Vagina (tissue), 2 donors: ENCODE measurements at regions not wholly inside any gene's neighbourhood (a gene's known extent, or its start where the extent isn't known, plus 50 kb on each side); places are given as distances from the start of the nearest gene placed in this dataset.

ENCODE experiments used
- DNase-seq, 2 donors: peaks; one replicate each; pipeline ENCODE4 v3.0.0-alpha.2; 2017; ENCODE audit errors: extremely low spot score in 2 of 2
- H3K27ac ChIP-seq: fragments of 200-600 bp; sonication (generic); one replicate; pipeline ENCODE4 v1.5.1; 2019
- H3K27me3 ChIP-seq: fragments of 200-600 bp; sonication (generic); one replicate; pipeline ENCODE4 v1.5.1; 2019
- H3K36me3 ChIP-seq, 2 donors: fragments of 200-600 bp; sonication (generic); one replicate each; pipeline ENCODE4 v1.5.1; 2017 to 2019
- H3K4me1 ChIP-seq: fragments of 200-600 bp; sonication (generic); one replicate; pipeline ENCODE4 v1.5.1; 2019
- H3K4me3 ChIP-seq, 2 donors: fragments of 200-600 bp; sonication (generic); 1 replicate in 1 of 2; 2 replicates in 1 of 2; pipeline ENCODE4 v1.5.1; 2016 to 2019
- H3K9me3 ChIP-seq: fragments of 200-600 bp; sonication (generic); one replicate; pipeline ENCODE4 v1.5.1; 2019
- POLR2A ChIP-seq, 2 donors: fragments of 450-650 bp; IDR thresholded peaks; one replicate each; pipeline ENCODE4 v1.6.1; 2017; ENCODE audit warnings: antibody characterized with exemption in 2 of 2, mild to moderate bottlenecking in 2 of 2, moderate library complexity in 2 of 2
- POLR2AphosphoS5 ChIP-seq, 2 donors: sonication (generic); formaldehyde crosslinking; IDR thresholded peaks; one replicate each; pipeline ENCODE4 v1.9.0; 2017; ENCODE audit warnings: antibody characterized with exemption in 2 of 2, mild to moderate bottlenecking in 2 of 2, low read depth in 1 of 2; ENCODE audit not compliant: insufficient read depth in 1 of 2
- intact Hi-C: fragments of 100-400 bp; cut with DNase I; formaldehyde crosslinking; loops from one replicate; pipeline ENCODE4 v1.15.1; 2023
- TF ChIP-seq, protein P1 (sequence below), 3 experiments: fragments of 450-650 bp in 2 of 3; fragments of 200-600 bp in 1 of 3; sonication (generic) in 1 of 3; IDR thresholded peaks; one replicate each; pipeline ENCODE4 v1.5.1; 2017 to 2019; ENCODE audit warnings: antibody characterized with exemption in 3 of 3, mild to moderate bottlenecking in 2 of 3, moderate library complexity in 2 of 3

DNA sequence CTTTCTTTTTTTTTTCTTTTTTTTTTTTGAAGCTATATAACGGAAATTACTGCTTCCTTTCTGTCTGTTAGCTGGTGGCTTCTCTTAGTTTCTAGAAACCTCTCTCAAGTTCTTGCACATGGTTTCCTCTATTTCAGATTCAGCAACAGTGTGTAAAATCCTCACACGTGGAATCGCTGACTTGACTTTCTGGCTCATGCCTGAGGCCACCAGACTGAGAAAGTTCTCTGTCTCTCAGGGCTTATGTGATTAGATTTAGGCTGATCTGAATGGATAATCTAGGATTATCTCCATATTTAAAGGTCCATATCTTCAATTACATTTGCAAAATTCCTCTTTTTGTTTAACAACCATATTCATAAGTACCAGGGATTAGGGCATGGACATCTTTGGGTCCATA lies 856.3 kb upstream of the SLITRK6 start:
- Histone ChIP-seq H3K36me3 (no peaks in the 10 kb centered on the region), H3K9me3 (no peaks in the 10 kb centered on the region), H3K4me1 (no peaks in the 10 kb centered on the region), H3K27me3 (no peaks in the 10 kb centered on the region), H3K27ac (no peak overlapping the region), H3K4me3 (no peak overlapping the region)
- intact Hi-C loops: no loop called here
- no peak for DNase-seq
- no peak for TF ChIP-seq POLR2A (IDR thresholded peaks at IDR 0.05)
- TF ChIP-seq POLR2AphosphoS5 (IDR thresholded peaks at IDR 0.05; ENCODE audit: insufficient read depth in 1 of 2, low read depth in 1 of 2): no peak
- TF ChIP-seq, protein P1, sequence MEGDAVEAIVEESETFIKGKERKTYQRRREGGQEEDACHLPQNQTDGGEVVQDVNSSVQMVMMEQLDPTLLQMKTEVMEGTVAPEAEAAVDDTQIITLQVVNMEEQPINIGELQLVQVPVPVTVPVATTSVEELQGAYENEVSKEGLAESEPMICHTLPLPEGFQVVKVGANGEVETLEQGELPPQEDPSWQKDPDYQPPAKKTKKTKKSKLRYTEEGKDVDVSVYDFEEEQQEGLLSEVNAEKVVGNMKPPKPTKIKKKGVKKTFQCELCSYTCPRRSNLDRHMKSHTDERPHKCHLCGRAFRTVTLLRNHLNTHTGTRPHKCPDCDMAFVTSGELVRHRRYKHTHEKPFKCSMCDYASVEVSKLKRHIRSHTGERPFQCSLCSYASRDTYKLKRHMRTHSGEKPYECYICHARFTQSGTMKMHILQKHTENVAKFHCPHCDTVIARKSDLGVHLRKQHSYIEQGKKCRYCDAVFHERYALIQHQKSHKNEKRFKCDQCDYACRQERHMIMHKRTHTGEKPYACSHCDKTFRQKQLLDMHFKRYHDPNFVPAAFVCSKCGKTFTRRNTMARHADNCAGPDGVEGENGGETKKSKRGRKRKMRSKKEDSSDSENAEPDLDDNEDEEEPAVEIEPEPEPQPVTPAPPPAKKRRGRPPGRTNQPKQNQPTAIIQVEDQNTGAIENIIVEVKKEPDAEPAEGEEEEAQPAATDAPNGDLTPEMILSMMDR (IDR thresholded peaks at IDR 0.05): no peak

DNA sequence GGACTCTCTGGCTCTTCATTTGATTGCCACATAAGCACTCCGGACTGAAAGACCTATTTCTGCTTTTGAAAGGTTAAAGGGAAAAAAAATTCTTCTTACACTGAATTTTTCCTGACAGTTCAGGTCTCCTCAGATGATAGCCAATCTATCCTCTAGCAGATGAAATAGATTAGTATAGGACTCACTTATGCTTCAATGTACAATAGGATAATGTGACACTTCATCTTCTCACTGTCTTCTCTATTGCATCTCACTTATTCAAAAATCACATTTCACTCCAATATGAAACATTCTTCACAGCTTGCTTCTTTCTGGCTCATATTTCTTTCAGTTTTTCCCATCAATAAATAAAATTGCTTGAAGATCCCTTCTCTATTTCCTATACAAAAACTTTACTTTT lies 860.9 kb upstream of the SLITRK6 start:
- H3K4me1 ChIP-seq: no peaks in the 10 kb centered on the region
- no peak overlapping the region for H3K27ac ChIP-seq
- H3K9me3 ChIP-seq: no peaks in the 10 kb centered on the region
- TF ChIP-seq POLR2AphosphoS5 (IDR thresholded peaks at IDR 0.05; ENCODE audit: insufficient read depth in 1 of 2, low read depth in 1 of 2) (no peak), POLR2A (IDR thresholded peaks at IDR 0.05) (no peak)
- TF ChIP-seq, protein P1 (IDR thresholded peaks at IDR 0.05): no peak
- intact Hi-C loops: no loop called here
- H3K4me3 ChIP-seq: no peak overlapping the region
- H3K36me3 ChIP-seq: no peaks in the 10 kb centered on the region
- no peaks in the 10 kb centered on the region for H3K27me3 ChIP-seq
- DNase-seq: no peak

DNA sequence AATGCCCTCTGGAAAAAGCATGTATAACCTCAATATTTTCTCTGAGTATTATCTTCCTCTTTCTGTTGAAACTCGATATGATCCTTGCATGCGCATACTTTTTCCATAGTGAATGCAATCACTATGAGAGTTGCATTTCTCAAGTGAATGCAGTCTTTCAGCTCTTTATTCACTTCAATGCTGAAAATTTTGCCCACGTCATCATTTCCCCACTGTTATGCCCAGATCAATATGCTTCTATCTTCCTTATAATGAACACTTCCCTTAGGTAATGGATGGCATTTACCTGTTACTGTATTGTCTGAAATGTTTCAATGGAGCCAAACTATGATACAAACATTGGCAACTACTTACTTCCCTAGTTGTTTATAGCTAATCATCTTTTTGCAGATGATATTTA lies 866.6 kb upstream of the SLITRK6 start:
- intact Hi-C loops: no loop called here
- no peaks in the 10 kb centered on the region for H3K36me3 ChIP-seq
- DNase-seq: no peak
- H3K27me3 ChIP-seq: no peaks in the 10 kb centered on the region
- H3K27ac ChIP-seq: no peak overlapping the region
- H3K4me3 ChIP-seq: no peak overlapping the region
- no peaks in the 10 kb centered on the region for H3K9me3 ChIP-seq
- H3K4me1 ChIP-seq: no peaks in the 10 kb centered on the region
- TF ChIP-seq, protein P1 (IDR thresholded peaks at IDR 0.05): no peak
- no peak for TF ChIP-seq POLR2A (IDR thresholded peaks at IDR 0.05)
- no peak for TF ChIP-seq POLR2AphosphoS5 (IDR thresholded peaks at IDR 0.05; ENCODE audit: insufficient read depth in 1 of 2, low read depth in 1 of 2)

DNA sequence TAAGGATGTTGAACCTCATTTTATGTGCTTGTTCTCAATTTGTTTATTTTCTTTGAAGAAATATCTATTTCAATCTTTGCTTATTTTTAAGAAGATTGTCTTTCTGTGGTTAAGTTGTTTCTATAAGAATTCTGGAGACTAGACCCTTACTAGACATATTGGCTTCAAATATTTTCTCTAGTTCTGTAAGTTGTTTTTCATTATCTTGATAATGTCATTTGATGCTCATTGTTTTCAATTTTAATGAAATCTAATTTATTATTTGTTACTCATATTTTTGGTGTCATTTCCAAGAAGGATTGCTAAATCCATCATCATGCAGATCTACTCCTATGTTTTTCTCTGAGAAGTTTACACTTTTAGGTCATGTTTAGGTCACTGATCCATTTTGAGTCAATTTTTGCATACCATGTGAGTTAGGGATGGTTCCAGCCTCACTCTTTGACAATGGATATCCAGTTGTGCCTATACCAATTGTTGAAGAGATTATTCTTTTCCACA lies 874.8 kb upstream of the SLITRK6 start:
- no peaks in the 10 kb centered on the region for H3K9me3 ChIP-seq
- TF ChIP-seq, protein P1 (IDR thresholded peaks at IDR 0.05): no peak
- TF ChIP-seq POLR2A (IDR thresholded peaks at IDR 0.05) (no peak), POLR2AphosphoS5 (IDR thresholded peaks at IDR 0.05; ENCODE audit: insufficient read depth in 1 of 2, low read depth in 1 of 2) (no peak)
- H3K4me3 ChIP-seq: no peak overlapping the region
- H3K27me3 ChIP-seq: no peaks in the 10 kb centered on the region
- H3K36me3 ChIP-seq: no peaks in the 10 kb centered on the region
- no peak for DNase-seq
- intact Hi-C loops: no loop called here
- H3K4me1 ChIP-seq: no peaks in the 10 kb centered on the region
- no peak overlapping the region for H3K27ac ChIP-seq

DNA sequence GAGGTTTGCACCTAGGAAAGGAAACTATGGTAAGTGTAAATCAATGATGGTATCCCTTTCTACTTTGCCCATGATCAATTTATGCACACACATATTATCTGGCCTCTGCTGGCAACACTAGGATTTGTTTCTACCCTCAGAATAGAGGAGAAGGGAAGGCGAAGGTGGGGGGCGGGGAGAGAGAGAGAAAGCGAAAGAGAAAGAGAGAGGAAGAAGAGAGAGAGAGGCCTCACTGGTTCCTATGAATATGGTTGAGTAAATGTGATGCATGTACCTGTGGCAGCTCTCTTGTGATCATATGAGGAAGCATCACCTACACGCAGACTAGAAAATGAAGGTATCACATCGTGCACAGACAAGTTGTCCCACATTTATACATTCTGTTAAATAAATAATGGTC lies 882.0 kb upstream of the SLITRK6 start:
- Histone ChIP-seq H3K27me3 (no peaks in the 10 kb centered on the region), H3K27ac (no peak overlapping the region), H3K36me3 (no peaks in the 10 kb centered on the region), H3K4me1 (no peaks in the 10 kb centered on the region), H3K4me3 (no peak overlapping the region), H3K9me3 (no peaks in the 10 kb centered on the region)
- no peak for DNase-seq
- intact Hi-C loops: no loop called here
- TF ChIP-seq, protein P1 (IDR thresholded peaks at IDR 0.05): no peak
- no peak for TF ChIP-seq POLR2A (IDR thresholded peaks at IDR 0.05)
- no peak for TF ChIP-seq POLR2AphosphoS5 (IDR thresholded peaks at IDR 0.05; ENCODE audit: insufficient read depth in 1 of 2, low read depth in 1 of 2)
